ENCODE measurements at regions not wholly inside any gene's neighbourhood (a gene's known extent, or its start where the extent isn't known, plus 50 kb on each side); places are given as distances from the start of the nearest gene placed in this dataset.

DNA sequence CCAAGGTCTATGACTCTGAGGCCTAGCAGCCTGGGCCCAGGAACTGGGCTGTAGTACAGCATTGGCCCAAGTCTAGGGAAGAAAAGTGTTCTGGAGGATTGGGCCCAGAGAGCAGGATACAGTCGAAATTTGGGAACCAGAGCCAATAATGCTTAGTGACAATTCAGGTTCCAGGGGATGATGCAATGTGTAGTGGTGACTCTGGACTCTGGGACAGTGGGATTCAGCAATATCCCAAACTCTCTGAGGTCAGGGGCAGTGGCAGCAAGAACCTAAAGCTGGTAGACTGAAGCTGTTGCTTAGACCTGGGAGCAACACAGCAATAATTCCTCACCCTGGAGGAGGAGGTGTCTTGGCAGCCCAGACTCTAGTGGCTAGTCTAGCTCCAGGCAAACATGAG is 545.5 kb upstream of the ARGLU1 start:
- no CpG with 5 or more reads among the region's 1 CpG for WGBS (ENCODE audit: extremely low coverage, insufficient read length, low lambda C conversion rate)
- Histone ChIP-seq H2AFZ (ENCODE audit: low read length) (no peak overlapping the region), H3K27me3 (ENCODE audit: insufficient read depth, low read length) (no peaks in the 10 kb centered on the region), H3K4me2 (ENCODE audit: insufficient read depth, insufficient read length, low read length) (no peak overlapping the region), H3K27ac (ENCODE audit: insufficient read length, low read depth, low read length) (no peak overlapping the region), H2BK120ac (ENCODE audit: low read depth, low read length, poor library complexity, severe bottlenecking) (no peak overlapping the region), H3K23ac (ENCODE audit: insufficient read length, low read depth, low read length) (no peak overlapping the region), H3K9ac (ENCODE audit: extremely low read depth, insufficient read length, low read length) (no peak overlapping the region), H2BK20ac (ENCODE audit: low read depth, low read length, poor library complexity, severe bottlenecking) (no peak overlapping the region), H3T11ph (ENCODE audit: low read length) (no peak overlapping the region), H4K8ac (replicated peaks; ENCODE audit: insufficient read length, low read depth, low read length) (no peak overlapping the region), H3K23me2 (ENCODE audit: insufficient read length, low read depth, low read length, poor library complexity, severe bottlenecking) (no peaks in the 10 kb centered on the region), H3K14ac (ENCODE audit: insufficient read depth, low read length) (no peak overlapping the region), H3K56ac (ENCODE audit: insufficient read length, low read depth, low read length) (no peak overlapping the region), H3K4me1 (ENCODE audit: insufficient read depth, low read length) (no peaks in the 10 kb centered on the region), H2BK5ac (ENCODE audit: insufficient read length, low read length) (no peak overlapping the region), H3K18ac (ENCODE audit: insufficient read length, low read depth, low read length) (no peak overlapping the region), H2BK15ac (ENCODE audit: low read depth, low read length) (no peak overlapping the region), H3K79me1 (ENCODE audit: insufficient read depth, low read depth, low read length, poor library complexity, severe bottlenecking) (no peaks in the 10 kb centered on the region), H4K91ac (ENCODE audit: insufficient read length, low read depth, low read length) (no peak overlapping the region), H3K79me2 (ENCODE audit: insufficient read depth, low read length) (no peaks in the 10 kb centered on the region), H4K5ac (ENCODE audit: insufficient read length, low read depth, low read length) (no peak overlapping the region), H3K9me3 (ENCODE audit: control insufficient read depth, low read depth, low read length) (no peaks in the 10 kb centered on the region), H4K20me1 (ENCODE audit: control insufficient read depth, insufficient read depth, insufficient read length) (no peaks in the 10 kb centered on the region), H3K4ac (ENCODE audit: low read depth, low read length) (no peak overlapping the region), H2BK12ac (ENCODE audit: insufficient read length, low read depth, low read length) (no peak overlapping the region), H2AK5ac (ENCODE audit: insufficient read length, low read length) (no peak overlapping the region)
- Mint-ChIP-seq H3K27me3 (ENCODE audit: low read depth) (no peaks in the 10 kb centered on the region), H3K27ac (no peak overlapping the region; a peak in 1 of 7 replicates), H3K4me3 (no peak overlapping the region), H3K36me3 (ENCODE audit: insufficient read depth in 1 of 3, low read depth in 3 of 3) (peaks cover 0 to 13% (median 3%) of the 10 kb centered on the region in 3 experiments; a peak in 4 of 7 replicates), H3K4me1 (peaks cover 8 to 19% of the 10 kb centered on the region in 2 experiments), H3K9me3 (peaks cover 12 to 14% of the 10 kb centered on the region in 2 experiments)
- TF ChIP-seq, protein P1, sequence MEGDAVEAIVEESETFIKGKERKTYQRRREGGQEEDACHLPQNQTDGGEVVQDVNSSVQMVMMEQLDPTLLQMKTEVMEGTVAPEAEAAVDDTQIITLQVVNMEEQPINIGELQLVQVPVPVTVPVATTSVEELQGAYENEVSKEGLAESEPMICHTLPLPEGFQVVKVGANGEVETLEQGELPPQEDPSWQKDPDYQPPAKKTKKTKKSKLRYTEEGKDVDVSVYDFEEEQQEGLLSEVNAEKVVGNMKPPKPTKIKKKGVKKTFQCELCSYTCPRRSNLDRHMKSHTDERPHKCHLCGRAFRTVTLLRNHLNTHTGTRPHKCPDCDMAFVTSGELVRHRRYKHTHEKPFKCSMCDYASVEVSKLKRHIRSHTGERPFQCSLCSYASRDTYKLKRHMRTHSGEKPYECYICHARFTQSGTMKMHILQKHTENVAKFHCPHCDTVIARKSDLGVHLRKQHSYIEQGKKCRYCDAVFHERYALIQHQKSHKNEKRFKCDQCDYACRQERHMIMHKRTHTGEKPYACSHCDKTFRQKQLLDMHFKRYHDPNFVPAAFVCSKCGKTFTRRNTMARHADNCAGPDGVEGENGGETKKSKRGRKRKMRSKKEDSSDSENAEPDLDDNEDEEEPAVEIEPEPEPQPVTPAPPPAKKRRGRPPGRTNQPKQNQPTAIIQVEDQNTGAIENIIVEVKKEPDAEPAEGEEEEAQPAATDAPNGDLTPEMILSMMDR (conservative IDR thresholded peaks at IDR 0.05), result no peak
- DNase-seq, result no peak

Measured in H9 (cell line).